ENCODE measurements at regions not wholly inside any gene's neighbourhood (a gene's known extent, or its start where the extent isn't known, plus 50 kb on each side); places are given as distances from the start of the nearest gene placed in this dataset.

DNA sequence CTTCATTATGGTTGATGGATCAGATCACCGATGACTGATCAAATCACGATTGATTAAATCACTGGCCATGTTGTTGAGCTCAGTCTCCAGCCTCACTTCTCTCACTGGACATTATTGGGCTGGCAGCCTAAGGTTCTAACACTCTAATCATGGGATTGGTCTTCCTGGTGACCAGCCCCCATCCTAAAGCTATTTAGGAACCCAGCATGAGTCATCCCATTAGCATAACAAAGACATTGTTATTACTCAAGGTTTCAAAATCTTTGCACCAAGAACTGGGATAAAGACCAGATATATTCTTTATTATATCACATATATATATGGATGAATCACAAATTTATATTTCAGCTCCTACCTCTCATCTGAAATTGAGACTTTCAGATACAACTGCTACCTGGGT lies 272.1 kb upstream of the IL12B start:
- TF ChIP-seq TAF1 (IDR thresholded peaks at IDR 0.05; ENCODE audit: borderline replicate concordance, insufficient read depth, low read length) (no peak), POLR2AphosphoS5 (IDR thresholded peaks at IDR 0.05; ENCODE audit: low read depth, low read length) (no peak), SIN3A (IDR thresholded peaks at IDR 0.05; ENCODE audit: borderline replicate concordance, insufficient read depth, low read length) (no peak), FOXP2 (optimal IDR thresholded peaks at IDR 0.05; ENCODE audit: borderline replicate concordance, extremely low read depth, extremely low read length, insufficient read depth) (no peak)
- TF ChIP-seq, protein P1, sequence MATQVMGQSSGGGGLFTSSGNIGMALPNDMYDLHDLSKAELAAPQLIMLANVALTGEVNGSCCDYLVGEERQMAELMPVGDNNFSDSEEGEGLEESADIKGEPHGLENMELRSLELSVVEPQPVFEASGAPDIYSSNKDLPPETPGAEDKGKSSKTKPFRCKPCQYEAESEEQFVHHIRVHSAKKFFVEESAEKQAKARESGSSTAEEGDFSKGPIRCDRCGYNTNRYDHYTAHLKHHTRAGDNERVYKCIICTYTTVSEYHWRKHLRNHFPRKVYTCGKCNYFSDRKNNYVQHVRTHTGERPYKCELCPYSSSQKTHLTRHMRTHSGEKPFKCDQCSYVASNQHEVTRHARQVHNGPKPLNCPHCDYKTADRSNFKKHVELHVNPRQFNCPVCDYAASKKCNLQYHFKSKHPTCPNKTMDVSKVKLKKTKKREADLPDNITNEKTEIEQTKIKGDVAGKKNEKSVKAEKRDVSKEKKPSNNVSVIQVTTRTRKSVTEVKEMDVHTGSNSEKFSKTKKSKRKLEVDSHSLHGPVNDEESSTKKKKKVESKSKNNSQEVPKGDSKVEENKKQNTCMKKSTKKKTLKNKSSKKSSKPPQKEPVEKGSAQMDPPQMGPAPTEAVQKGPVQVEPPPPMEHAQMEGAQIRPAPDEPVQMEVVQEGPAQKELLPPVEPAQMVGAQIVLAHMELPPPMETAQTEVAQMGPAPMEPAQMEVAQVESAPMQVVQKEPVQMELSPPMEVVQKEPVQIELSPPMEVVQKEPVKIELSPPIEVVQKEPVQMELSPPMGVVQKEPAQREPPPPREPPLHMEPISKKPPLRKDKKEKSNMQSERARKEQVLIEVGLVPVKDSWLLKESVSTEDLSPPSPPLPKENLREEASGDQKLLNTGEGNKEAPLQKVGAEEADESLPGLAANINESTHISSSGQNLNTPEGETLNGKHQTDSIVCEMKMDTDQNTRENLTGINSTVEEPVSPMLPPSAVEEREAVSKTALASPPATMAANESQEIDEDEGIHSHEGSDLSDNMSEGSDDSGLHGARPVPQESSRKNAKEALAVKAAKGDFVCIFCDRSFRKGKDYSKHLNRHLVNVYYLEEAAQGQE (IDR thresholded peaks at IDR 0.05; ENCODE audit: insufficient read depth in 1 of 2, low read depth in 2 of 2, low read length in 2 of 2), result no peak

DNA sequence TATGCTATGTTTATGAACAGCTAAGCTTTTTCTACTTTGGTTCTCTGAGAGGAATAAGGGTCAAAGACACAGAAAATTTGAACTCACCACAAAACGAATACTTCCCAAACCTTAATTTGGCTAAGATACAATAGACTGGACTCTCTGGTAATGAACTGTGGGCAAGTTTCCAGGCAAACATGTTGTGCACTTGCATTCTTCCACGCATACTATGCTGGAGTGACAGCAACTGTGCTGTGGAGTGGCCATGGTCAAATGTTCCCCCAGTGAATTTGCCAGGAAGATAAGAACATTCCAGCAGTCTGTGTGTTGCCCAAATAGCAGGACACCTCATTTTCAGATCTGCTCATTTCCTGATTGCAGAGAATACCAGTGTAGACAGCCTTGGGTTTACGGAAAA lies 275.3 kb upstream of the IL12B start:
- TF ChIP-seq TAF1 (IDR thresholded peaks at IDR 0.05; ENCODE audit: borderline replicate concordance, insufficient read depth, low read length), result no peak
- TF ChIP-seq SIN3A (IDR thresholded peaks at IDR 0.05; ENCODE audit: borderline replicate concordance, insufficient read depth, low read length), result no peak
- no peak for TF ChIP-seq POLR2AphosphoS5 (IDR thresholded peaks at IDR 0.05; ENCODE audit: low read depth, low read length)
- TF ChIP-seq, protein P1 (IDR thresholded peaks at IDR 0.05; ENCODE audit: insufficient read depth in 1 of 2, low read depth in 2 of 2, low read length in 2 of 2), result no peak
- no peak for TF ChIP-seq FOXP2 (optimal IDR thresholded peaks at IDR 0.05; ENCODE audit: borderline replicate concordance, extremely low read depth, extremely low read length, insufficient read depth)

DNA sequence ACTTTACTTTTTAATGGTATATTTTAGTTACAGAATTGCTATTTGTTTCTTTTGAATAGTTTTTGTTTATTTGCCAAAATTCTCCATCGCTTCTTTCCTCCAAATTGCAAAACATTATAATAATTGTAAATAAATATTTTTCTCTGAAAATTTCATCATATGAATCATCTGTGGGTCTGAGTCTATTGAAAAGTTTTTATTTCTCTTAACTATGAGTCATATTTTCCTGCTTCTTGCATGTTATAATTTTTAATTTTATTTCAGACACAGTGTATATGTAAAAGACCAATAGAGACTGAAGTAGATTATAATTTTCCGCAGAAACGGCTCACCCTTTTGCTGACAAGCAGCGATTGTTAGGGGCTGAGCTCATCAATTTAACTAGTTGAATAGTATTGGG lies 279.1 kb upstream of the IL12B start:
- TF ChIP-seq TAF1 (IDR thresholded peaks at IDR 0.05; ENCODE audit: borderline replicate concordance, insufficient read depth, low read length) (no peak), POLR2AphosphoS5 (IDR thresholded peaks at IDR 0.05; ENCODE audit: low read depth, low read length) (no peak), FOXP2 (optimal IDR thresholded peaks at IDR 0.05; ENCODE audit: borderline replicate concordance, extremely low read depth, extremely low read length, insufficient read depth) (no peak), SIN3A (IDR thresholded peaks at IDR 0.05; ENCODE audit: borderline replicate concordance, insufficient read depth, low read length) (no peak)
- TF ChIP-seq, protein P1 (IDR thresholded peaks at IDR 0.05; ENCODE audit: insufficient read depth in 1 of 2, low read depth in 2 of 2, low read length in 2 of 2), result no peak

DNA sequence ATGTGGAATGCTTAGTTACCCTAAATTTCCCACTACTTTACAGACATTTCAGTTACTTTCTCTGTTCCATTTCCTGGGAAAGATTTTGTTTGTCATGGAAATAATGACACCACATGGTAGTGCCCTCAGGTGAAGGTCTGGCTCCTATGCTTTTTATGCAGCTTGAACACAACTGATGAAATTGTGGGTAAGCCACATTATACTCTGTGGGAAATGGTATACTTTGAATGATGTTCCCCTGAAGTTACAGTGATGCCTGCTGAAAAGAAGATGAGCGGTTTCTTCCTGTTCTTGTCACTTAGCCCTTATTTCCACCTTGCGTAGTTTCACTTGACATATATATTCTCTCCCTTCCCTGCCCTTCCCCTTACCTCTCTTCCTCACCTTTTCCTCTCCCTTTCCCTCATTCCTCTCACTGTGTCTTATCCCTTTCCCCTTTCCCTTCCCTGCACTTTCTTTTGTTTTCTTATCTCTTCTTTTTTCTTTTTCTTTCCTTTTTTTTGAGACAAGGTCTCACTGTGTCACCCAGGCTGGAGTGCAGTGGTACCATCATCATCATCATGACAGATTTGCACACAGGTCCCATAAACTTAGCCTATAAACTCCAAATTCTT lies 280.8 kb upstream of the IL12B start:
- TF ChIP-seq, protein P1 (IDR thresholded peaks at IDR 0.05; ENCODE audit: insufficient read depth in 1 of 2, low read depth in 2 of 2, low read length in 2 of 2), result no peak
- TF ChIP-seq POLR2AphosphoS5 (IDR thresholded peaks at IDR 0.05; ENCODE audit: low read depth, low read length), result no peak
- TF ChIP-seq SIN3A (IDR thresholded peaks at IDR 0.05; ENCODE audit: borderline replicate concordance, insufficient read depth, low read length), result no peak
- no peak for TF ChIP-seq FOXP2 (optimal IDR thresholded peaks at IDR 0.05; ENCODE audit: borderline replicate concordance, extremely low read depth, extremely low read length, insufficient read depth)
- no peak for TF ChIP-seq TAF1 (IDR thresholded peaks at IDR 0.05; ENCODE audit: borderline replicate concordance, insufficient read depth, low read length)
